SW480 (cell line): ENCODE measurements at regions not wholly inside any gene's neighbourhood (a gene's known extent, or its start where the extent isn't known, plus 50 kb on each side); places are given as distances from the start of the nearest gene placed in this dataset.
A peak's percentile ranks its signal among the peaks of the same experiment; 100 is the strongest.

Experiments
- DNase-seq: peaks from one replicate; pipeline ENCODE4 v3.0.0-alpha.2; 2016; ENCODE audit warnings: low spot score

DNA sequence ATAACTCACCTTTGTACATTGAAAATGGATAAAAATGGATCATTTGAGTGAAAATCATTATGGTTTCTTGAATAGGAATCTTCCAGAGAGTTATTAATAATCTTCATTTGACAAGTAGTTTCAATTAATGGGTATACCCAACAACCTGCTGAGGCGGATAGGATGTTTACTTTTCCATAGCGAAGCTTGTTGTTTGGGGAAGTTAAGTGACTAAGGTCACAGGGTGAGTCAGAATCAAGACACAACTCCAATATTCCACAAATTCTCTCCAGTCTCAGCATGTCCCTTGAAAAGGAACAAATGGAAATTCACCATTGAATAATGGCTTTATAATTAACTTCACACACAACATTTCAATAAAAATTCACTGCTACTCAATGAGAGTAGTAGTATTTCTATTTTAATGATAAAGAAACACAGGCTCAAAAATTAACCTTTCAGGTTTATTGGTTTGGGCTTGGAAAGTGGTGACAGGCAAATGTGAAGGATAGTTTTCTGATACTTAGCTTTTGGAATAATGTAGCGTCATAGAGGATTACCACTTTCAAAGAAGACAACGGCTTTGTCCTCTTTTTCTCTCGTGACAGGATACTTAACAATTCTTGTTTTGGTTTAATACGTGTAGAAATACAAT is 211.3 kb downstream of the GPD2 start:
- no peak for DNase-seq

DNA sequence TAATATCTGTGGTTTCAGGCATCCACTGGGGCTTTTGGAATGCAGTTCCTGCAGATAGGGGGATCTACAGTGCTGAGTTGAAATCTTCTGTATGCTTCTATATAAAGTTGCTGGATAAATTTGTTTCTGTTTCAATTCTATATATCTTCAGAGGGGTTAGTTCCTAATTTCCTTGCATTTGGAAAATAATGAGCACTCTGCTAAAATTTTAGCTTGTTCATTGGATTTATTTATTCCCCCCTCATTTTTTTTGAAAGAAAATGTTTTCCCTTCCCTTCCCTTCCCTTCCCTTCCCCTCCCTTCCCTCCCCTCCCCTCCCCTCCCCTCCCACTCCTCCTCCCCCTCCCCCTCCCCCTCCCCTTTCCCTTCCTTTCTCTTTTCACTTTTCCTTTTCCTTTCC is 212.3 kb downstream of the GPD2 start:
- DNase-seq = no peak

DNA sequence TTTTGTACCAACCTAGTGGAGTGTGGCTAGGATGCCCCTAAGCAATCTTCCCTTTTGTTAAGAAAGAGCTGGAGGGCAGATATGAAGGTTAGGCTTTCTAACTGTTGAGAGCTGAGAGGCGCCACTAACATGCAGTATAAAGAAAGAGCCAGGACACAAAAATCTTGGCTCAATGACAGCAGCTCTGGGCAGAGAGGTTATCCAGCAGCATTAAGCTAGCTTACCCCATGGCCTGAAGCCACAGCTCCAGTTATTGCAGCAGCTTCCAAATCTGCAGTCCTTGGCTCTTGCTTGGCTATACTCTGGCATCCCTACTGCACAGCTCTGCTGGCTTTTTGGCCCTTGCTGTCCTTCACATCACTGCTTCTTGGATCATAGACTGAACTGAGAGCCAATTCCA is 213.4 kb downstream of the GPD2 start:
- no peak for DNase-seq

DNA sequence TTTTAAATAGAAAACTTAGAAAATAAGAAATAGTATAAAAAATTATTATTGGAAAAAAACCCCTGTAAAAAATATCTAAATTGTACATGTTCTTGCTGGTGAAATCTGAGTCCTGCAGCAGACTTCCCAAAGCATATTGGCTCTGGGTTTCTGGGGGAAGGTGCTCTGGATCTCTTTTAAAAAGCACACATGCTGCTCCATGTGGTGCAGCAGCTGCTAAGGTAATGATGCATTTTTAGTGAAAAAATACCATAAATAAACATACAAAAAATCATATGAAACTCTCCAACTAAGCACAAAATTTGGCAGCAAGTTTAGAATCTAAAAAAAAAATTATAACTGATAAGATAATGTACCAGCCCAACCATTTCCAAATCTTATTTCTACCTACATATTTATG is 216.5 kb downstream of the GPD2 start:
- DNase-seq = no peak

DNA sequence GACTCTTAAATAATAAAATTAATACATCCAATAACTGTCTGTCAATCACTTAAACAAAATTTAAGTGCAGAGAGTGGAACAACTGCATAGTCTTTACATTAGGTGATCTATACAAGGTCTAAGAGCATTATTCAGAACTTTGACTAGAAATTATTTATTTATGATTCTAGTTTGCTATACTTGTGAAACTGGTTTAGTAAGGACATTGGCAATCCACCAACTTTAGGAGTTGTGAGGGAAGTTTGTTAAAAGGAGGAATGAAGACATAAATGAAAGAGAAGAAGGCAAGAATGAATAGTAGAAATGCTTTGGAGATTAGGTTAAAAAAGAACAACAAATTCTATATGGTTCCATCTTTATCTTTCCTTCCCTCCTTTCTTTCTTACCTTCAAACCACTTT is 217.5 kb downstream of the GPD2 start:
- no peak for DNase-seq

DNA sequence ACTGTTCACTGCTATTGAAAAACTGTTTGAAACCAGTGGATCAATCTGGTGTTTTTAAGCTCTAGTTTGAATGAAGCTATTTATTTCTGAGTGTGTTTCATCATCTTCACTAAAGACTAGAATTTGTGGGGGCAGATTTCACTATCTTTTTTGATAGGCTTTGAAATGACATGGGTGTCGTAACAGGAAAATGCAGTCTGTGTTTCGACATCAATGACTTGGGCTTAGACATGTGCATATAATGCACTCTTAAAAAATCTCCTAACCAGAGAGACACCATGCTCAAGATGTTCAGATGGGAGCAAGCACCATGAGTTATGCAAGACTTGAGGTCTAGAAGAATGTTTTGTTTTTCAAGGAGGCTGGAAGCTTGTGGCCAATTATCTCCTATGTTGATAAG is 221.6 kb downstream of the GPD2 start:
- DNase-seq = no peak

DNA sequence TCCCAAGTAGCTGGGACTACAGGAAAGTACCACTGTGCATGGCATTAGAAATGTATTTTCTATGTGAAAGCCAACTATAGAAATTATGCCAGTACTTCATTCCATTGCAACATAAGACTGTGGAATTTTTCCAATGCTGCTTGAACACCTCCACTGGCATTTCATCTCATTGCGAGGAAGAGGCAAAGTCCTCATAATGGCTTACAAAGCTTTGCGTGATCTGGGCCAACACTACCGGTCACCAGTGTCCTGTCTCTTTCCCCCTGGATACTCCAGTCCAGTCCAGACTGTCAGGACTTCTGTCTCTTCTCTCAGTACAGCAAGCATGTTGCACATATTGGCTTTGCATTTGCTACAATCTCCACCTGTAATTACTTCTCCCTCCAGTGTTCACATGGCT is 223.5 kb downstream of the GPD2 start:
- no peak for DNase-seq

DNA sequence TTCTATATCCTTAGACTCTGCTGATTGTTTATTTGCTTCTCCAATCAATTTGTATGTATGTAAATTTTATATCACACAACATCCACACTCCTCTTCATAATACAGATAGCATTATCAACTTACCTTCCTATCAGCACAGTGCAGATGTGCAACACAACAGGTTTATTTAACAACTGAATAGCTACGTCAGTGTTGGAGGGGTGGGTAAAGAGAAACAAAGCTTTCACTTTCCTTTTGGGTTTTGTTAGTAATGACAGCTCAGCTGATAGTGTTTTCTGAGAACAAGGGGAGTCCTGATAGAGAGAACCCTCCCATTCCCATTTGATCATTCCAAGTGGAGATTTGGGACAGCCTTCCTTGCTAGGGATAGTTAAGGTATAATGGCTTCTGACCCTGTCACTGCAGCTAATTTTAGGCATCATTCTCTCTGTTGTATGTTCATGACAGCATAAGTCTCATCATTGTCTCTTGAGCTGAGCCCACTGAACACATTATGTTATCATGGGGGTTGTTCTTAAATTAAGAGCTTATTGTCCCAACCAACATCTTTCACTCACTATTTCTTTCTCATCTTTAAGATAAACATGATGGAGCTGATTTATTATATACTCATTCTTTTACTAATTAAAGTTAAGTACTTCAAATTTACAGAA is 227.7 kb downstream of the GPD2 start:
- DNase-seq = no peak

DNA sequence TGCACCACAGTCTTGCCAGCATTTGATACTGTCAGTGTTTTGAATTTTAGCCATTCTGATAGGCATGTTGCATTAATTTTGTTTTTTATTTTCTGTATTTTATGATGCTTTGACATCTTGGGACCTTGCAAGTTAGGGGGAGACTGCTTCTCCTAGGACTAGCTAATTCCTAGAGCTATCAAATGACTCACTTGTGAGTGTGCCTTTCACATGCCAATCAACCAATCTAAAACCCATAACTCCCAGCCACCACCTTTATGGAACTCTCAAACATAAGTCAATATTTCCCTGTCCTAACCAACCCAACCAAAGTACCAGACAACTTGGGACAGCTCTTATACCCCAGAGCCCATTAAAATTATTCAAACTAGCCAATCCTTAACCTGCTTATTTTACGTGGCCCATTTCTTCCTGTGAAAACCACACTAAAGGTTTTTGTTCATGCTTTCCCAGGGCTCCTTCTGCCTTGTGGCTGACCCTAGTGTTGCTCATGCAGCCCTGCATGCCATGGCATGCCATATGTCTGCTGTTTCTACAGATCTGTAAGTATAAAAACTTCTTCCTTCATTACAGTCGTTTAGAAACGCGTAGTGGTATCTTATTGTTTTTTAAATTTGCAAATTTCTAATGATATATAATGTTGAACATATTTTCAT is 230.1 kb downstream of the GPD2 start:
- peak; percentile 22 for DNase-seq

DNA sequence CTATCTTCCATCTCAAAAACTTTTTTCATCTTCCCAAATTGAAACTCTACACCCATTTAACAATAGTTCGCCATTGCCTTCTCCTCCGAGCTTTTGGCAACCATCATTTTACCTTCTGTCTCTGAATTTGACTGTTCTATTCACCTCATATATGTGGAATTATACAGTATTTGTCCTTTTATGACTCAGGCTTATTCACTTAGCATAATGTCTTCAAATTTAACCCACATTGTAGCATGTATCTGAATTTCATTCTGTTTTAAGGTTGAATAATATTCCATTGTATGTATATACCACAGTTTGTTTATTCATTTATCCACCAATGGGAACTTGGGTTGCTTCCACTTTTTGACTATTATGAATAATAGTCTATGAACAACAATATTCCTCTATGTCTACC is 233.9 kb downstream of the GPD2 start:
- no peak for DNase-seq

DNA sequence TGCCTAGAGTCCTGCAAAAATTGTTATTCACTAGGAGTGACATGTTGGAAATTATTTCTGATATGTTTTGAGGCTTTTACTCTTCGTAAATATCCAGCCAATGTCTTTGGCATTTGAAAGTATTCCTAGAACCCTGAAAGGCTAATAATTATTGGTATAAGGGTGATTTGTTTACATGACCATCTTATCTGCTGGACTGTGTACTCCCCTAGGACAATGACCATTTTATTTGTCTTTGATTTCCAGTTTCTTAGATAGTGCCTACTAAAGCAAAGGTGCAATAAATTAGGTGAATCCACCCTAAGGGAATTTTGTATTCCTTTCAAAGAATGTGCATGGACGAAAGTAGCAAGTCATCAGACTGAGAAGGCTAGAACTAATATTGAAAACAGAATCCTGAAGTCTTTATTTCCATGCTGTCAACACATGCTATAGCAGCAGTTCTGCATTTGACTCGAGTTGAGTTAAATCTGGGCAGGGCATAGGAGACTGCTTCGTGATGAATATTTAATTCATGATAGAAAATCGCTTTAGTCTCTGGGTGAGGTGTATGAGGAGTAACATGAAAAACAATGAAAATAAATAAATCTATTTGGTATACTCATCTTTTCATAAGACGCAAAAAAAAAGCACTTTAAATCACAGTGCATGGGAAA is 235.7 kb downstream of the GPD2 start:
- no peak for DNase-seq

DNA sequence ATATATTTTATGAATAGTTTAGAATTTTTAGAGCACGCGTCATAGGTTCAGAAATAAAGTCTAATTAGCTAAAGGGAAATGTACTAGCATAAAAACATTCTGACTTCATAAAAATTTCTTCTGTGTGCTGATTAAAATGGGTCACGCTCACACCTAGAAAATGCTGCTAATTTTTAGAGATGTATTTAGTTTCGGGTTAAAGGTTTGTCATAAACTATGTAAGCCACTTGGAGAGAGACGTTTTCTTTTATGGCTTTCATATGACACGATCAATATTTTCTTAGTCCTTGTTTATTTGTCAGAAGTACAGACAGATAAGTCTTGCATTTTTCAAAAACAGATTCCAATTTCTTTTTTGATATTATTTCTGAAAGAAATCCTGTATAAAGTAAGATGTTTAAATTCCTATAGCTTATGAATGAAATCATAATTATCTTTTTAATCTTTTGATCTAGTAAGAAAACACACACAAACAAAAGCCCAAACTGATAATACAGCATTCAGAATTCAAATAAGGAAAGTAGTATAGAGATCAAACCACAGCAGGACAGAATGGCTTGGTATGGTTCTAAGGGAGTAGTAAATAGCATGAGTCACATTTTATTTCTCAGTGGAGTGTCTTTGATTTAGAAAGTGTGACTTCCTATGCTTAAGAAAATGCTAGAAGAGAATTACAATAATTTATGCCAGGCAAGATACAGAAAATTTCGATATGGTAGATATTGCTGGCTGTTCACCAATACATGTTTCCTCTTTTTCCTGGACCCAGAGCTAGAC is 236.6 kb downstream of the GPD2 start:
- DNase-seq = peak; percentile 3

DNA sequence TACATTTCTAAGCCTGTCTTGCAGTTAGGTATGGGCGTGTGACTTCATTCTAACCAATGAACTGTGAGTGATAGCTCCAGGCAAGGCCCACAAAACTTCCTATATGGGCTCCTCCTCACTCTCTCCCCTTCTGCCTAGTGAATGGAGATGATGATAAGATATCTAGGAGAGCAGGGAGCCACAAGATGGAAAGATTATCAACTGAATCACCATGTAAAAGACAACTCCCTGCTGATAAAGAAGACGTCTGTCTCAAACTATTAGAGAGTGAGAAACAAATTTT is 237.1 kb downstream of the GPD2 start:
- DNase-seq = no peak

DNA sequence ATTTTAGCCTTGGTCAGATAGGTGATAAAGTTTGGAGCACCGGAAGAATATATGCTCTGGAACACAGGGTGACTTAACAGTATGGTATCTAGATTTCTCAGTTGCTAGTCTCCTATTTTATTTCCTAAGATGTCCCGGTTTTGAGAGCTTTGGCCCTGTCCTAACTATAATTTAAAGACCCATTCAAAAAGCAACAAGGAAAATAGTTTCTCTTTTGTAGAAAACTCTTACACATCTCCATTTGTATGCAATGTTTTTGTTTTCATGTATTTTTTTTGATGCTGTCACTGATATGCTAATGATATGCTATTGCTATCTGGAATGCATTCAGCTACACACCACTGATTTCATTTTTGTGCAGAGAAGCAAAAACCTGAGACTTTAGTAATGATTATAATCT is 237.8 kb downstream of the GPD2 start:
- DNase-seq = no peak

DNA sequence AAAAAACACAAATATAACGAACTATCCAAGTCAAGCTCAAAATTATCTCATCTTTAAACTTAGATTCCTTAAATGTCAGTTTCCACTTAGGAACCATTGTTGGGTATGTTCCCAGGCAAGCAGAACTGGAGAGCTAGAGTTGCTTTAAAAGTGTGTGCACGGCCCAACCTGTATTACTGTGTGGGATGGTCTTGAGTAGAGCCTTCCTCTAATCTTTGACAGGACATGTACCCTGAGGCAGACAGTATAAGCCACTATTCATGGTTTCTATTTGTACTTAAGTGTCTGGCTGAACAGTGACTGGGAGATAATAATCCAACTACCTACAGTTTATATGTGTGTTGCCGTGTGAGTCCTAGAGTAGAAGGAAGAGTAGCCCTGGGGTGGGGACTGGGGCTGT is 239.7 kb downstream of the GPD2 start:
- DNase-seq = no peak

DNA sequence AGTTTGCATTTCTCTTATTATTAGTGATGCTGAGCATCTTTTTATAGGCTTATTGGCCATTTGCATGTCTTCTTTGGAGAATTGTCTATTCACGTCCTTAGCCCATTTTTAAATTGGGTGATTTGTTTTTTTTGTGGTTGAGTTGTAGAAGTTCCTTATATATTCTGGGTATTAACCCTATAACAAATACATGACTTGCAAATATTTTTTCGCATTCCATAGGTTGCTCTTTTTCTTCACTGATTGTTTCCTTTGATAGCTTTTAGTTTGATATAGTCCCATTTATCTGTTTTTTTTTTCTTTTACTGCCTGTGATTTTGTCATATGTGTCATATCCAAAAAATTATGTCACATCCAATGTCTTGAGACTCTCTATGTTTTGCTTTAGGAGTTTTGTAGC is 243.6 kb downstream of the GPD2 start:
- no peak for DNase-seq

DNA sequence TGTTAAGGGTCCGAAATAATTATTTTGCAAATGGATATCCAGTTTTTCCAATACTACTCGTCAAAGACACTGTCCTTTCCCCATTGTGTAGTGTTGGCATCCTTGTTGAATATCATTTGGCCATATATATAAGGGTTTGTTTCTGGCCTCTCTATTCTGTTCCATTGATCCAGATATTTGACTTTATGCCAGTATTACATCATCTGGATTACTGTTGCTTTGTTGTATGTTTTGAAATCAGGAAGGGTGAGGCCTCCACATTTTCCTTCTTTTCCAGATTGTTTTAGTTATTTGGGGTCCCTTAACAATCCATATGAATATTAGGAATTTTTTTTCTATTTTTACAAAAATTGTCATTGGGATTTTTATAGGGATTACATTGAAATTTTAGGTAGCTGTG is 244.1 kb downstream of the GPD2 start:
- no peak for DNase-seq

DNA sequence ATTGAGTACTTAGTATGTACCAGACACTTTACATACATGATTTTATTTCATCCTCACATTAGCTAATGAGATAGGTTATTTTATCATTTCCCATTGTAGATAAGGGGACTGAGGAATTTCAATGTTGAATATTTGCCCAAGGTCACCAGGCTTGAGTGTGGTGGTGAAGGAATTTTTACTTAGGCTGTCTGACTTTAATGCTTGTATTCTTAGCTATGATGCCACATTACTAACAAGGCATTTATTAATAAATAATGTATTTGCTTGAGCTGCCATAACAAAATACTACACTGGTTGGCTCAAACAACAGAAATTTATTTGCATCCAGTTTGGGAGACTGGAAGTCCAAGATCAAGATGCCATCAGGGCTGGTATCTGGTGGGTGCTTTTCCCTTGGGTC is 250.9 kb downstream of the GPD2 start:
- no peak for DNase-seq

DNA sequence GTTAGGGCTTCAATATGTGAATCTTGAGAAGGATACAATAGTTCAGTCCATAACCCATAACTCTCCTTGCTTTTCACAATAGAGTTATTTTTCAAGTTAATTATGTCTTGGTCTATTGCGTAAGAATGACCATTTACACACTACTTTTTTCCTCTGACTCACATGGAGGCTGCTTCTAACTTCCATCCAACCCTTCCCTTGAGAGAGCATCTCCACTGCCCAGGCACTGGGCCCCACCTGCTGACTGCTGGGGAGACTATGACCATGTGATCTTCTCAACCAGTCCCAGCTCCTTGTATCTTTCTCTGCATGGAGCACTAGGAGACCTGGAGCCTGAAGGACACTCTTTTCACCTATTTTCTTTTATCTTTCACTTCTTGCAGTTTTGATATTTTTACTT is 251.5 kb downstream of the GPD2 start:
- DNase-seq = peak; percentile 1

DNA sequence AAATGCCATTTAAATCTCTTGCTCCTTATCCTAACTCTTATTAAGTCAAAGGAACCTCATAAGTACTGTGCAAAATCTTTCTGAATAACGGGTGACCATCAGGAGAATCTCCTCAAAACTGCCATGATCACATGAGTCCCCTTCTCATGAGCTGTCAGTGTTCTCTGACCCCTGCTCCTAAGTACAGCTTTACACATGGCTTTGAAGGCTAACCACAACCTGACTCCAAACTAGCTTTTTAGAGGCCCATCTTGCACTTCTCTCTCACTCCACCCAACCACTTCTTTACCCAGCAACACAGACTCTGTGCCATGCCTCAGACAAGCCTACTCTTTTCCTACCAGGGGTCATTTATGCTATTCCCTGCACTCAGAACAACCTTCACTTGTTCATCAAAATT is 253.8 kb downstream of the GPD2 start:
- DNase-seq = no peak

DNA sequence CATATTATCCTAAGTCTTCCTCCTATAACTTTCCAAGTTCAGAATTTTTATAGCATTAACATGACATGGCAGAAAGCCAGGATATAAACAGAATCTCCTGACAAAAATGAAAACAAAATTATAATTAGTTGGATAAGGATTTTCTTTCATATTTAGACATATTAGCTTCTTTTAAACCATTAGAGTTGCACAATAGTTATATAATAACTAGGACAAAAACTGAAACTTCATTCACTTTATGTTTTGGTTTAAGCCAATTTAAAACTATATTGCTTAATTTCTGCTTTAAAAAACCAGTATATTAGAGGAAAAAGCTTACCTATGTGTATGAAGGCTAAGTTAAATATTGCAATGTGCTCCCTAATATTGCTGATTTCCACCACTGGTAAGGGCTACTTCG is 254.8 kb downstream of the GPD2 start:
- DNase-seq = no peak

DNA sequence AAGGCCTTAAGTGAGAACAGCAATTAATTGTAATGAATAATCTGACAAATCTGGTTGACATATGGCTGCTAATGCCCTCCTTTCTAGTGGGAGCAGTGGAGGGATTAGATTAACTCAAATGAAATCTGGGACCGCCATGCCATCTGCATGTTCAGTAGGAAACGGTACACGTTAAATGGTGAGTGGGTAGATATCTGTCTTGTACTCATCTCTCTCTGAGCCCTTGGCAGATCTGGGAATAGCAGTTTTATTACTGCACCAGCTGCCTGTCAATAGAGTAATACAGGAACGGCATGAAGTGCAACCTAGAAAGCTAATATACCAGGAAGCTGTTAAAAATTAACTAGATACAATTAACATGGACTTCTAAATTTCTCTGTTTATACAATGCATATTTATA is 258.8 kb downstream of the GPD2 start:
- DNase-seq = no peak

DNA sequence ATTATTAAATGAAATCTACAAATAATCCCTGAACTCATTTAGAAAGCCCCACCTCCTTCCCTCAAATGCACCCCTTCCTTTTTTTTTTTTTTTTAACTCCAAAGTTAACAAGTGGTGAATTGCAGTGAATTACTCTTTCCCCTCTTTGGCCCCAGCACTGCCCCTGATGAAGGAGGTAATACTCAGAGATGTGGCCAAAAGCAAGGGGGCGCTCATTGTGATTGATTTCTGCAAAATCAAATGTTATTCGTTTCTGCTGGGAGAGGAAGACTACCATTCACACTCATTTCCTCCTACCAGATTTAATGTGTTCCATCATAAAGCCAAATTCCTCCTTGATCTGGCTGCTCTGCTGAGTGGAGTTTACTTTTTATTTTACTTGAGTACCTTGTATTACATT is 259.4 kb downstream of the GPD2 start:
- no peak for DNase-seq
